Activated CD4-positive, alpha-beta T cell treated with anti-CD3 and anti-CD28 coated beads, Interleukin-2, amount 10 ng/mL, durations not matched to agents 7 days and 5 days (primary cell): ENCODE measurements at regions not wholly inside any gene's neighbourhood (a gene's known extent, or its start where the extent isn't known, plus 50 kb on each side); places are given as distances from the start of the nearest gene placed in this dataset.

Experiments
- CTCF ChIA-PET: fragments of 350-600 bp; sonication (Branson Sonifier 250); formaldehyde crosslinking; loops from one replicate; lab custom pipeline; 2021; ENCODE audit warnings: antibody characterized with exemption; lab: Charles Lee
- POLR2A ChIA-PET: fragments of 350-600 bp; sonication (Branson Sonifier 250); formaldehyde crosslinking; loops from one replicate; lab custom pipeline; 2021; ENCODE audit warnings: antibody characterized with exemption; lab: Charles Lee
- DNase-seq: peaks from one replicate; pipeline ENCODE4 v3.0.0-alpha.2; 2020
- H3K27ac Mint-ChIP-seq: one replicate; pipeline ENCODE4 v1.8.0; 2021; ENCODE audit warnings: mild to moderate bottlenecking, moderate library complexity, mixed read lengths
- H3K27me3 Mint-ChIP-seq: one replicate; pipeline ENCODE4 v1.8.0; 2021; ENCODE audit warnings: mixed read lengths
- H3K36me3 Mint-ChIP-seq: one replicate; pipeline ENCODE4 v1.8.0; 2021; ENCODE audit warnings: low read depth, mixed read lengths
- H3K4me1 Mint-ChIP-seq: one replicate; pipeline ENCODE4 v1.8.0; 2021; ENCODE audit warnings: mixed read lengths
- H3K4me3 Mint-ChIP-seq: one replicate; pipeline ENCODE4 v1.8.0; 2021; ENCODE audit warnings: mild to moderate bottlenecking, moderate library complexity, mixed read lengths
- H3K9me3 Mint-ChIP-seq: one replicate; pipeline ENCODE4 v1.8.0; 2021; ENCODE audit warnings: mixed read lengths

DNA sequence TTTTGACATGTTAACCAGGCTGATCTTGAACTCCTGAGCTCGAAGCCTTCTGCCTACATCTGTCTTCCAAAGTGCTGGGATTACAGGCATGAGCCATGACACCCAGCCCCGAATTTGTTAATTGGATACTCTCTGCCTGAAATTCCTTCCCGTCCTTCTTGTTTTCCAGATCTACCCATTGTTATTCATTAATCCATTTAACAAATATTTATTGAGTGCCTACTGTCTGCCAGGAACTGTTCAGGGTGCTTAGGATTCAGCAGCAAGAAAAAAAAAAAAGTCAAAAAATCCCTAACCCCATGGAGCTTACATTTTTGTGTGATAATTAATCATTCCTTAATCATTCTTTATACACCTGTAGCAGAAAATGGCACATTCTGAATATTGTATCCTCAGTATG, 206.8 kb upstream of the FOXD3 start:
- no peak overlapping the region for H3K4me3 Mint-ChIP-seq
- CTCF ChIA-PET = no interaction called here
- no peak overlapping the region for H3K27ac Mint-ChIP-seq
- DNase-seq = no peak
- no peaks in the 10 kb centered on the region for H3K4me1 Mint-ChIP-seq
- POLR2A ChIA-PET = no interaction called here
- peaks cover 4% of the 10 kb centered on the region for H3K27me3 Mint-ChIP-seq
- H3K36me3 Mint-ChIP-seq = no peaks in the 10 kb centered on the region
- H3K9me3 Mint-ChIP-seq = no peaks in the 10 kb centered on the region

- Mint-ChIP-seq H3K27ac (no peak overlapping the region), H3K27me3 (peaks cover 4% of the 10 kb centered on the region), H3K9me3 (no peaks in the 10 kb centered on the region), H3K4me3 (no peak overlapping the region), H3K36me3 (no peaks in the 10 kb centered on the region), H3K4me1 (no peaks in the 10 kb centered on the region)
- ChIA-PET CTCF (no interaction called here), POLR2A (no interaction called here)
- DNase-seq = no peak
These were observed 206.4 kb upstream of the FOXD3 start for GRCh38 chr1:63116016-63116415.

DNA sequence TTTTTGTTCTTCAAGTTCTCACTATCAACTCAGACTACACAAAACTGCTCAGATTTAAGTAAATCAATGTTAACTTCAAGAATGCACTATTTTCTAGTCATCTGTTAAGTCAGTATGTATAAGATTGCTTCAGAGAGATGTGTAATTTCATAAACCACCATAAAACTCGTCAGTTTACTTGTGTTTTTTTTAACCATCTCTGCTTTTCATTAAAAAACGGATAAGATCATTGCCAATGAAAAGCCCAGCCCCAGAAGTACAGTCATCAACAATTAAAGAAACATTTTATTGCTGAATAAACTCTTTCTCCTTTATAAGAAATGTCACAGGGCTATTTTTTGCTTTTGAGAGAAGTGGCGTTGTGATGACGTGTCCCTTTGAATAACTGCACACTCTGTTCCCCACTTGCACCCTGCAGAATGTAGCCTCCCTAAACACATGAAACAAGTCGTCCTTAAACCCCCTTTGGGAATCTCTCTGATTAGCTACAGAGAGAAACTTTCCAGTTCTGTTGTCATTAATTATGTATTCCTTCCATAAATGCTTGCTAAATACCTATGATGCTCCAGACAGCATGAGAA, 202.7 kb upstream of the FOXD3 start:
- Mint-ChIP-seq H3K27me3 (peaks cover 10% of the 10 kb centered on the region), H3K4me1 (no peaks in the 10 kb centered on the region)
- CTCF ChIA-PET = no interaction called here

DNA sequence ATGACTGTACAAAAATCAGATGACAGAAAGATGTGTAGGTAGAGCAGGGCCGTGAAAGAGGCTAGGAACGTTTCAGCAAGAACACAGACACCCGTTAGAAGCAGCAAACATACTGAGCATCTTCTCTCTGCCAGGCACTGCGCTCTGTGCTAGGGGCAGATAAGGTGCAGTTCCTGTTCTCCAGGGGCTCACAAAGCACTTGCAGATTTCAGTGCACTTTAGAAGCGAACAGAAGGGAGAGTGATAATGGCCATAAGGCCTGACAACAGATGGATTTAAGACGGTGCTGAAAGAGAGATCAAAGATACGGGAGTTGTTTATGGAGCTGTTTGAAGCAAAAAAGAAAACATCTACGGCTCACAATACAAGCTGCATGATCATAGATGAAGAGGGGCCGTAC, 200.3 kb upstream of the FOXD3 start:
- H3K4me3 Mint-ChIP-seq = no peak overlapping the region
- CTCF ChIA-PET = no interaction called here
- peaks cover 14% of the 10 kb centered on the region for H3K27me3 Mint-ChIP-seq
- POLR2A ChIA-PET = no interaction called here
- H3K9me3 Mint-ChIP-seq = no peaks in the 10 kb centered on the region
- H3K36me3 Mint-ChIP-seq = no peaks in the 10 kb centered on the region
- no peak for DNase-seq
- no peaks in the 10 kb centered on the region for H3K4me1 Mint-ChIP-seq
- H3K27ac Mint-ChIP-seq = no peak overlapping the region

More for the DNA sequence above, 202.7 kb upstream of the FOXD3 start:
- Mint-ChIP-seq H3K4me3 (no peak overlapping the region), H3K27ac (no peak overlapping the region), H3K9me3 (no peaks in the 10 kb centered on the region), H3K36me3 (no peaks in the 10 kb centered on the region)
- DNase-seq = no peak
- POLR2A ChIA-PET = no interaction called here

DNA sequence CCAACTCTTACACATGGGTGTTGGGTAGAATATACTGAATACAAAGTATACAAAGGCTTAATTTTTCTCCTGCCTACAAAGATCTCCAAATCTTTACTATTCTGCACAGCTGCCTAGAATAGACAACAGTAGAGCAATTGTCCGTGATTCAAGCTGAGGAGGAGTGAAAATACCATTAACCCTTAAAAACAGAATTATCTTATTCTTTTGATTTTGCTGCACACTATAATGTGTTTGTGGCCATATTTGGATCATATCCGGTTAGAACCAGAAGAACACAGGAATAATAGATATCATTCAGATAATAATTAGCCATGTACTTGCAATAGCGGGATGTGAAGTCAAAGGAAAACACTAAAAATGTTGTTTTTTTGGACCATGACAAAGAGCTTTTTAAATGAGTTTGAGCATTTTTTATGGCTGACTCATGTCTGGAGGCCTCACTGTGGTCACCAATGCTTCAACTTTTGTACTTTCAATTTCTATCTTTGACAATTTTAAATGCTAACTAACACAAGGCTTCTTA, 197.6 kb upstream of the FOXD3 start:
- Mint-ChIP-seq H3K27ac (no peak overlapping the region), H3K27me3 (peaks cover 14% of the 10 kb centered on the region), H3K36me3 (no peaks in the 10 kb centered on the region), H3K9me3 (no peaks in the 10 kb centered on the region), H3K4me1 (no peaks in the 10 kb centered on the region), H3K4me3 (no peak overlapping the region)
- DNase-seq = no peak
- ChIA-PET POLR2A (no interaction called here), CTCF (no interaction called here)

DNA sequence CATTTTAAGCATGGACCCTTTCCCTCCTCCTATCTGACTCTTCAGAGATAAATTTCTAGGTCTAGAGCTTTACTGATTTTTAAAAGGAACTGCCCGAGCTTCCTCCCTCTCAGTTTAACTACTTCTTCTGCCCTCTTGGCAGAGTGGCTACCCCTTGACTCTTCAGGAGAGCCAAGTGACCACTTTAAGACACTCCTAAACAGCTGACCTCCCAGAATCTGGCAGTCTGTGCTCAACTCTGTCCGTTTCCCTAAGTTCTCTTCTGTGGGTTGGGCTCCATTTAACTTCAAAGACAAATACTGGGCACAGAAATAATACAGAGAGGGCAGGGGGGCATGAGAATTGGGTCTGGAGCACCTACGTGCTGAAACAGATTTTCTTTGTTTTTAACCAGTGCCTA, 196.3 kb upstream of the FOXD3 start:
- Mint-ChIP-seq H3K4me1 (no peaks in the 10 kb centered on the region), H3K27ac (no peak overlapping the region), H3K27me3 (peaks cover 16% of the 10 kb centered on the region), H3K4me3 (no peak overlapping the region), H3K36me3 (no peaks in the 10 kb centered on the region), H3K9me3 (no peaks in the 10 kb centered on the region)
- no peak for DNase-seq
- ChIA-PET CTCF (no interaction called here), POLR2A (no interaction called here)

- no peaks in the 10 kb centered on the region for H3K36me3 Mint-ChIP-seq
- peaks cover 16% of the 10 kb centered on the region for H3K27me3 Mint-ChIP-seq
- H3K4me3 Mint-ChIP-seq = no peak overlapping the region
- no peak for DNase-seq
- H3K4me1 Mint-ChIP-seq = no peaks in the 10 kb centered on the region
- H3K9me3 Mint-ChIP-seq = no peaks in the 10 kb centered on the region
- ChIA-PET POLR2A (no interaction called here), CTCF (no interaction called here)
- no peak overlapping the region for H3K27ac Mint-ChIP-seq
These were observed 195.0 kb upstream of the FOXD3 start for GRCh38 chr1:63127376-63127775.

DNA sequence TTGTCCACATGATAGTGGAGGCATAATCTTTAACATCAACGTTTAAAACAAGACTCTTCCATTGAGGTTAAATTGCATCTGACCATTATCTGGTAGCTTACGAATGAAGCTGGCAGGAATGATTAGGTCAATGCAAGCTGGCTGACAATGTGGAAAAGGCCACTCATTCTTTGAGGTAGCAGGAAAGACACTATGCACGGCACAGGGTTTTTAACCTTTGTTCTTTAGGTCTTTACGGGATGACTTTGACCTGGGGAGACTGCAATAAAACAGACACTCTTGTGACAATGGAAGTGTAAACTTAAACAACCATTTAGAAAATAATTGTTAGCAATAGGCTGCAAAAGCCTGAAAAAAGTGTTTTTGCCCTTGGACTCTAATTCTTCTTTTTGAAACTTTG, 193.8 kb upstream of the FOXD3 start:
- Mint-ChIP-seq H3K27me3 (peaks cover 17% of the 10 kb centered on the region), H3K27ac (no peak overlapping the region), H3K4me3 (no peak overlapping the region), H3K9me3 (no peaks in the 10 kb centered on the region), H3K4me1 (no peaks in the 10 kb centered on the region), H3K36me3 (no peaks in the 10 kb centered on the region)
- ChIA-PET CTCF (no interaction called here), POLR2A (no interaction called here)
- no peak for DNase-seq

DNA sequence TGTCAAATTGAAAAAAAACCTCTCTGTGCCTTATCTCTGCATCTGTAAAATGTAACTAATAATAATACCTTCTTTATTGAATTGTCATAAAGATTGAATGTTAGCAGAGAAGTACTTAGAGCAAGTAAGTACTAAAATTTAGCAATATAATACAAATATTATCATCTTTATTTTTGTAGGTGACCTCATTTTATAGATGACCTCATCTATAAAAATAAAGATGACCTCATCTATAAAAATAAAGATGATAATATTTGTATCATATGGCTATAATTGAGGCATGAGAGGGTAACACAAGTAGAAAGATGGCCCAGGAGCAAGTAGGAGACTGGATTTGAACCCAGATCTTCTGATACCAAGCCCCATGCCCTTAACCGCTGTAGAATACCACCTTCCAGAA, 193.2 kb upstream of the FOXD3 start:
- Mint-ChIP-seq H3K4me3 (no peak overlapping the region), H3K27me3 (peaks cover 15% of the 10 kb centered on the region), H3K36me3 (no peaks in the 10 kb centered on the region), H3K9me3 (no peaks in the 10 kb centered on the region), H3K27ac (no peak overlapping the region), H3K4me1 (no peaks in the 10 kb centered on the region)
- POLR2A ChIA-PET = no interaction called here
- no peak for DNase-seq
- CTCF ChIA-PET = no interaction called here

DNA sequence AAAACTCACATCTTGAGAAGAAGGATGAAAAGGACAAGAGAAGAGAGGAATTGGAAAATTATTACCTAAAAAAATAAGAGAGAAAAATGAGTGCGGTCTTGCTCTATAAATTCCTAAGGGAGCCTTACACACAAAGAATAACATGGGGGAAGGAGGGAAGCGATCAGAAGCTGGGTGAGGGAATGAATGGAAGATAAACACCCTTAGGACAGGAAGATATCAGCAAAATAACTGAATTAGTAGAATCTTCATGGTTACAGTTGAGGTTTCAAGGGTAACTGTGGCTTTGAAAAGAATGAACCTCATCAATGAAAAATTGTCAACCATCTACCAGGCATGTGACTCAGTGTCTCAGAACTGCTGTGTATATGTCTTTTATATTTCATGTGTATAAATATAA, 192.5 kb upstream of the FOXD3 start:
- H3K27me3 Mint-ChIP-seq = peaks cover 17% of the 10 kb centered on the region
- POLR2A ChIA-PET = no interaction called here
- no peak overlapping the region for H3K4me3 Mint-ChIP-seq
- H3K36me3 Mint-ChIP-seq = no peaks in the 10 kb centered on the region
- no peaks in the 10 kb centered on the region for H3K4me1 Mint-ChIP-seq
- DNase-seq = no peak
- CTCF ChIA-PET = no interaction called here
- H3K27ac Mint-ChIP-seq = no peak overlapping the region
- no peaks in the 10 kb centered on the region for H3K9me3 Mint-ChIP-seq

DNA sequence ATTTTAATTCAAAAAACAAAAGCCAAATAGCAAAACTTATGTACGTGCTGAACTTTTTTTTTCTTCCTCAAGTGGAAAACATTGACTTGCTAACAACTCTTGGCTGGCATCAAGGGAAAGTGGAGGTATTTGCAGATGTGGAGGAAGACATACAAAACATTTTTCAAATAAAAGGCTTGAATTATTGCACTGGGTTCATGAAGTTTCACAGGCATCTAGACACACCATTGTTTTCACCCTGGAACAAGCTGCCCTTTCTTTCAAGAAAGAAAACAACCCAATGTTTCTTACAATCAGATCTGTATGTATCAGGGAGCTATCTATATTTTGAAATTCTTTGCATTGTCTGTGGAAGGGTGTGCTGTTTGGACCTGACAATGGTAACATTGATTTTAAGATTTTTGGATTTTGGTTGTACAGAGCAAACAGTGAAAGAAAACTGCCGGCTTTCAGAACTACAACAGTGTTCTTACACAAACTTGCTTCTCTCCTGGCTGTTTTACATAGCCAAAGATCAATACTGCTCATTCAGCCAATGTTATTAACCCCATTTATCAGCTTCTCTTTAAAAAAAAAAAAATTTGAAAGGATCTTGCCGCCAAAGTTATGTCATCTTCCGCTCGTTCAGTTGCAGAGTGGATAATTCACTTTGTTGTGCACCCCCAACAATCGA, 187.7 kb upstream of the FOXD3 start:
- H3K4me1 Mint-ChIP-seq = no peaks in the 10 kb centered on the region
- DNase-seq = no peak
- CTCF ChIA-PET = interaction anchor here (0.6 kb wide), 1 partner anchor 446 kb away, joined by 3 read pairs; the partner anchor contains the start of gene DOCK7
- POLR2A ChIA-PET = no interaction called here
- no peaks in the 10 kb centered on the region for H3K36me3 Mint-ChIP-seq
- no peaks in the 10 kb centered on the region for H3K9me3 Mint-ChIP-seq
- no peak overlapping the region for H3K27ac Mint-ChIP-seq
- H3K27me3 Mint-ChIP-seq = peaks cover 18% of the 10 kb centered on the region
- H3K4me3 Mint-ChIP-seq = no peak overlapping the region

DNA sequence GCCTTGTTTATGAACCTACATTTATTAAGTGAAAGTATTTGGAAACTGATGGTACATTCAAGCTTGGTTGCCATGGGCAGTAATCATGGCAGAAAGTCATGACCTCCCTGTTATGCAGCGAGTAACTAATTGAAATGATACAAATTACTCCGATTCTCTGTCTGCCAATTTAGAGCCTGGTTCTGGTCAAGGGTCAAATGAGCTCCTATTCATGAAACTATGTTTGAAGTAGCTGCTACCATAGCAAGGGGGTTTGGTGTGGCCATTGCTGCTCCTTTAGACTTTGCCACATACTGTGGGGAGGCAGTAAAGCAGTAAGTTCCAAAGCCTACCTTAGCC, 187.2 kb upstream of the FOXD3 start:
- no peaks in the 10 kb centered on the region for H3K36me3 Mint-ChIP-seq
- no peak for DNase-seq
- POLR2A ChIA-PET = no interaction called here
- peaks cover 18% of the 10 kb centered on the region for H3K27me3 Mint-ChIP-seq
- no peak overlapping the region for H3K4me3 Mint-ChIP-seq
- CTCF ChIA-PET = interaction anchor here (0.6 kb wide), 1 partner anchor 447 kb away, joined by 3 read pairs; the partner anchor contains the start of gene DOCK7
- H3K9me3 Mint-ChIP-seq = no peaks in the 10 kb centered on the region
- no peaks in the 10 kb centered on the region for H3K4me1 Mint-ChIP-seq
- no peak overlapping the region for H3K27ac Mint-ChIP-seq

DNA sequence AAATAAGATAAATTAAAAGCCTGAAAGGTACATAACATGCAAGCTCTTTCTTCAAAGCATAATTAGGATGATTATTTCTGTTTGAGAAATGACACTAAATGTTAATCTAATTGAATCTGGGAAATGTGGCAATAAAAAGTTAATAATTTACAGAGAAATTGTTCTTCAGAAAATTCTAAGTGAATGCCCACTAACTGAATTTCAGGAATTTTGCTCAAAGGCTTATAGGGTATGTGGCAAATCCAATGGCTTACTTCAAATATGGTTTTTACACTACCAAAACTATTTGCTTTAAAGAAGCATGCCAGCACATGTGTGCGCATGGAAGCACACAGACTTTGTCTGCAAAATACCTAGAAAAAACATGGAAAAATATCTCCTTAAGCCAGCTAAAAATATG, 186.6 kb upstream of the FOXD3 start:
- POLR2A ChIA-PET = no interaction called here
- CTCF ChIA-PET = no interaction called here
- Mint-ChIP-seq H3K9me3 (no peaks in the 10 kb centered on the region), H3K4me1 (no peaks in the 10 kb centered on the region), H3K27ac (no peak overlapping the region), H3K36me3 (no peaks in the 10 kb centered on the region), H3K27me3 (peaks cover 18% of the 10 kb centered on the region), H3K4me3 (no peak overlapping the region)
- DNase-seq = no peak

DNA sequence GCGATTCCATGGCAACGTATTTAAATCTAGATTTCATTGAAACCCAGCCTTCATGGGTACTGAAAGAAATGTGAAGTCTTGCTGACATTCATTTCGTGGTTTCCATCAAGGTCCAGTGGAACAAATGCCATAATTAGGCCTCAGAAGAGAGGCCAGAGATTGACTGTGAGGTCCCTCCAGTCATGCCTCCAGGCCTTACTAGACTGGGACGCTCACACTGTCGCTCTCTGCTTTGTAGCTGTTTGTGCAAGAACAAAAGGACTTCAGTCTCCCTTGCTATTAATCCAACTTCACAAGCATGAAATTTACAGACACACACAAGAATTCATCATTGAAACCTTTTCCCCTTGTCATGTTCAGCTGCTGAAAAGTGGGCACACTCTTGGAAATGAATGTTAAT, 180.4 kb upstream of the FOXD3 start:
- H3K27ac Mint-ChIP-seq = no peak overlapping the region
- H3K9me3 Mint-ChIP-seq = no peaks in the 10 kb centered on the region
- H3K36me3 Mint-ChIP-seq = no peaks in the 10 kb centered on the region
- no peak for DNase-seq
- no peaks in the 10 kb centered on the region for H3K4me1 Mint-ChIP-seq
- ChIA-PET POLR2A (no interaction called here), CTCF (no interaction called here)
- H3K27me3 Mint-ChIP-seq = peaks cover 3% of the 10 kb centered on the region
- no peak overlapping the region for H3K4me3 Mint-ChIP-seq
